Cardiac fibroblast (primary cell): ENCODE measurements at regions not wholly inside any gene's neighbourhood (a gene's known extent, or its start where the extent isn't known, plus 50 kb on each side); places are given as distances from the start of the nearest gene placed in this dataset.

Source experiments
- DNase-seq, 2 donors: peaks; one replicate each; pipeline versions ENCODE4 v3.0.0 to v3.0.0-alpha.2; 2010; ENCODE audit warnings: low read depth in 2 of 2
- H3K4me3 ChIP-seq, 2 donors: replicated peaks in 1 of 2; 1 replicate in 1 of 2; 2 replicates in 1 of 2; pipeline ENCODE4 v1.5.1; 2011; ENCODE audit warnings: low read depth in 2 of 2, low read length in 2 of 2, mild to moderate bottlenecking in 2 of 2, moderate library complexity in 1 of 2
- CTCF ChIP-seq: IDR thresholded peaks from one replicate; pipeline ENCODE4 v1.5.1; 2011; ENCODE audit warnings: low read depth, mild to moderate bottlenecking, low read length, inconsistent platforms

- TF ChIP-seq CTCF = no peak
- no peak overlapping the region for H3K4me3 ChIP-seq
- no peak for DNase-seq
Measured at GRCh38 chr1:87505391-87505983, 176.8 kb downstream of the LMO4 start.

- no peak overlapping the region for H3K4me3 ChIP-seq
- TF ChIP-seq CTCF = no peak
- no peak for DNase-seq
Measured at GRCh38 chr1:87506147-87506546, 177.5 kb downstream of the LMO4 start.

- TF ChIP-seq CTCF = no peak
- no peak for DNase-seq
- H3K4me3 ChIP-seq = no peak overlapping the region
Measured at GRCh38 chr1:87508247-87508787, 179.6 kb downstream of the LMO4 start.

- TF ChIP-seq CTCF = no peak
- no peak overlapping the region for H3K4me3 ChIP-seq
- DNase-seq = no peak
Measured at GRCh38 chr1:87510540-87510939, 181.9 kb downstream of the LMO4 start.

GRCh38 chr1:87511449-87511848, 182.8 kb downstream of the LMO4 start:
- DNase-seq = no peak
- TF ChIP-seq CTCF = no peak
- no peak overlapping the region for H3K4me3 ChIP-seq

- TF ChIP-seq CTCF = no peak
- H3K4me3 ChIP-seq = no peak overlapping the region
- DNase-seq = no peak
Measured at GRCh38 chr1:87512431-87512830, 183.8 kb downstream of the LMO4 start.

GRCh38 chr1:87513255-87513654, 184.6 kb downstream of the LMO4 start:
- DNase-seq = peak in 1 of 2 donors; percentile 11
- no peak overlapping the region for H3K4me3 ChIP-seq
- TF ChIP-seq CTCF = no peak
